ENCODE measurements at regions not wholly inside any gene's neighbourhood (a gene's known extent, or its start where the extent isn't known, plus 50 kb on each side); places are given as distances from the start of the nearest gene placed in this dataset.

DNA sequence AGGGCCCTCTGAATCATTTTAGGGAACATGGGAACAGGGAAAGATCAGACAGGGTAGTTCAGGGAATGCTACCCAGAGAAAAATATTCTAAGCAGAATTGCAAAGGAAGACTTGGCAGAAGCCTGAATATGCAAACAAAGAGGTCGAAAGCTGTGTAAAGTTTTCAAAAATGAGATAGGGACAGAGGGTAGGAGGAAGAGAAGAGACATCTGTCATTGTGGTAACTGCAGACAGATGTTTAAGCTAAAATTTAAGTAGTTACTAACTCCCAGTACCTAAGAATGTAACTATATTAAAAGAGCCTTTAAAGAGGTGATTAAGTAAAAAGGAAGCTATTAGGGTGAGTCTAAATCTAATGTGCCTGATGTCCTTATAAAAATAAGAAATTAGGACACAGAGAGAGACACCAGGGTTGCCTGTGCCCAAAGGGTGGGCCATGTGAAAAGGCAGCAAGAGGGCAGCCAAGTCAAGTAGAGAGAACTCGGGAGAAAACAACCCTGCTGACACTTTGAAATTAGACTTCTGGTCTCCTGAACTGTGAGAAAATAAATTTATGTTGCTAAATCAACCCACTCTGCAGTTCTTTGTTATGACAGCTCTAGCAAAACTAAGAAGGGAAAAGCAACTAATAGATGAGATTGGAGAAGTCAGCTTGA lies 1647.4 kb upstream of the C9orf72 start:
- no peaks in the 10 kb centered on the region for H3K4me1 ChIP-seq (ENCODE audit: control insufficient read depth, insufficient read depth, low read depth, low read length)
- no peaks in the 10 kb centered on the region for H3K79me1 ChIP-seq (replicated peaks; ENCODE audit: low read length, poor library complexity, severe bottlenecking)
- 63% methylated on average over 1 of the region's 2 CpGs for WGBS
- H3K27ac ChIP-seq (ENCODE audit: low read length, poor library complexity, severe bottlenecking): no peak overlapping the region
- no peak overlapping the region for H2AFZ ChIP-seq (ENCODE audit: low read depth, low read length)
- H4K8ac ChIP-seq (ENCODE audit: low read length): peak overlapping the region; percentile 28
- no peak overlapping the region for H2BK15ac ChIP-seq (ENCODE audit: low read depth, poor library complexity, severe bottlenecking)
- no peak overlapping the region for H4K91ac ChIP-seq (ENCODE audit: low read length)
- no peak for DNase-seq
- no peak overlapping the region for H3K4ac ChIP-seq (ENCODE audit: low read depth in 1 of 2, low read length in 2 of 2)
- H3K14ac ChIP-seq (ENCODE audit: low read length in 2 of 2): no peak overlapping the region
- H3K4me3 ChIP-seq (ENCODE audit: insufficient read depth in 1 of 2, low read depth in 1 of 2, low read length in 2 of 2): no peak overlapping the region
- H3K18ac ChIP-seq (ENCODE audit: low read depth in 1 of 2, low read length in 2 of 2): no peak overlapping the region
- no peaks in the 10 kb centered on the region for H3K36me3 ChIP-seq (ENCODE audit: control insufficient read depth in 1 of 2, insufficient read depth in 2 of 2, low read depth in 1 of 2, low read length in 2 of 2)
- H3K4me2 ChIP-seq (ENCODE audit: low read length, poor library complexity, severe bottlenecking): no peak overlapping the region
- peaks cover 0 to 14% of the 10 kb centered on the region in 2 experiments for H3K27me3 ChIP-seq (ENCODE audit: control insufficient read depth in 1 of 2, insufficient read depth in 1 of 2, low read length in 2 of 2)
- H3K9ac ChIP-seq (ENCODE audit: low read length): no peak overlapping the region
- no peaks in the 10 kb centered on the region for H3K9me3 ChIP-seq (ENCODE audit: control insufficient read depth, low read length)
- H2BK12ac ChIP-seq (ENCODE audit: low read length in 2 of 2): no peak overlapping the region
- peak overlapping the region; percentile 19 for H2BK120ac ChIP-seq (ENCODE audit: low read depth, low read length)
- H2BK5ac ChIP-seq (ENCODE audit: low read depth, low read length, poor library complexity, severe bottlenecking): no peak overlapping the region
- H3K23ac ChIP-seq (ENCODE audit: low read length in 2 of 2): no peak overlapping the region
- H2AK5ac ChIP-seq (ENCODE audit: low read length, severe bottlenecking): no peak overlapping the region

DNA sequence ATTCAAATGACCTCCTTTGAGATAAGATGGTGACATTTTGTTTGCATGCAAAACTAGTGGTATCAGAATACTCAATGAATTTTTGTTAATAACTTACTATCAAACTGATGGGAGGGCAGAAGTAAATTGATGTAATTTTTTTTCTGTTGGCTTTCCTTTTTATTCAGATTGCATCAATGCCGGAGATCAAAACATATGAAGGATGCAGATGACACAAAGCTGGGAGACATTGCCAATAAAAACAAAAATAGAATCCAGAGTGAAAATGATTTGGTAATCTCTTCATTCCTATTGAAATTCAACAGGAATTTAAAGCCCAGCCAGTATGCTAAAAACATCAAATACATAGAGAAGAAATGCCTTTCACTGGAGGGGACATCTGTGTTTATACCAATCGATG lies 1655.3 kb upstream of the C9orf72 start:
- H3K79me1 ChIP-seq (replicated peaks; ENCODE audit: low read length, poor library complexity, severe bottlenecking): no peaks in the 10 kb centered on the region
- no peak overlapping the region for H3K18ac ChIP-seq (ENCODE audit: low read depth in 1 of 2, low read length in 2 of 2)
- H3K9ac ChIP-seq (ENCODE audit: low read length): no peak overlapping the region
- no peak overlapping the region for H3K4me3 ChIP-seq (ENCODE audit: insufficient read depth in 1 of 2, low read depth in 1 of 2, low read length in 2 of 2)
- H2AFZ ChIP-seq (ENCODE audit: low read depth, low read length): no peak overlapping the region
- H3K27ac ChIP-seq (ENCODE audit: low read length, poor library complexity, severe bottlenecking): no peak overlapping the region
- H2BK12ac ChIP-seq (ENCODE audit: low read length in 2 of 2): no peak overlapping the region
- DNase-seq: no peak
- H4K8ac ChIP-seq (ENCODE audit: low read length): no peak overlapping the region
- H3K4ac ChIP-seq (ENCODE audit: low read depth in 1 of 2, low read length in 2 of 2): no peak overlapping the region
- no peak overlapping the region for H2BK5ac ChIP-seq (ENCODE audit: low read depth, low read length, poor library complexity, severe bottlenecking)
- H3K9me3 ChIP-seq (ENCODE audit: control insufficient read depth, low read length): no peaks in the 10 kb centered on the region
- no peak overlapping the region for H2BK15ac ChIP-seq (ENCODE audit: low read depth, poor library complexity, severe bottlenecking)
- H4K91ac ChIP-seq (ENCODE audit: low read length): no peak overlapping the region
- no peak overlapping the region for H2BK120ac ChIP-seq (ENCODE audit: low read depth, low read length)
- 100% methylated on average over 1 of the region's 2 CpGs for WGBS
- no peaks in the 10 kb centered on the region for H3K4me1 ChIP-seq (ENCODE audit: control insufficient read depth, insufficient read depth, low read depth, low read length)
- H3K4me2 ChIP-seq (ENCODE audit: low read length, poor library complexity, severe bottlenecking): no peak overlapping the region
- no peaks in the 10 kb centered on the region for H3K27me3 ChIP-seq (ENCODE audit: control insufficient read depth in 1 of 2, insufficient read depth in 1 of 2, low read length in 2 of 2)
- no peak overlapping the region for H3K23ac ChIP-seq (ENCODE audit: low read length in 2 of 2)
- no peaks in the 10 kb centered on the region for H3K36me3 ChIP-seq (ENCODE audit: control insufficient read depth in 1 of 2, insufficient read depth in 2 of 2, low read depth in 1 of 2, low read length in 2 of 2)
- H3K14ac ChIP-seq (ENCODE audit: low read length in 2 of 2): no peak overlapping the region
- H2AK5ac ChIP-seq (ENCODE audit: low read length, severe bottlenecking): no peak overlapping the region

DNA sequence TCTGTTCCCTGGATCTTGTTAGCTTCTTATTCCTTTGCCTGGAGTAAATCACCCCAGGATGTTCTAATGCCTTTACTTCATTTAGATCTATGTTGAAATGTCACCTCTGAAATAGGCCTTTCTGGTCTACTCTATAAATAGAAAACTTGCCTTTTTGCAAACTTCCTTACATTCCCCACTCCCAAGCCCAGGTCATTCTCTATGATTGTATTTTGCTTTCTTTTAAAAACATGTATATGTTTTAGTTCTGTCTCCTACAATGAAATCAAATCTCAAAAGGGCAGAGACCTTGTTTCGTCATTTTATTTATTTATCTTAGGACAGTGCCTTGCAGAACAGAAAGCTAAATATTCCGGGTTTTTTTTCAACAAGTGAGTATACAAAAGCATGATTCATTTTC lies 1657.7 kb upstream of the C9orf72 start:
- Histone ChIP-seq H3K4me1 (ENCODE audit: control insufficient read depth, insufficient read depth, low read depth, low read length) (no peaks in the 10 kb centered on the region), H3K36me3 (ENCODE audit: control insufficient read depth in 1 of 2, insufficient read depth in 2 of 2, low read depth in 1 of 2, low read length in 2 of 2) (no peaks in the 10 kb centered on the region), H3K23ac (ENCODE audit: low read length in 2 of 2) (no peak overlapping the region), H2BK120ac (ENCODE audit: low read depth, low read length) (no peak overlapping the region), H2AK5ac (ENCODE audit: low read length, severe bottlenecking) (no peak overlapping the region), H3K4me3 (ENCODE audit: insufficient read depth in 1 of 2, low read depth in 1 of 2, low read length in 2 of 2) (no peak overlapping the region), H3K79me1 (replicated peaks; ENCODE audit: low read length, poor library complexity, severe bottlenecking) (no peaks in the 10 kb centered on the region), H3K9ac (ENCODE audit: low read length) (no peak overlapping the region), H2BK15ac (ENCODE audit: low read depth, poor library complexity, severe bottlenecking) (no peak overlapping the region), H4K8ac (ENCODE audit: low read length) (no peak overlapping the region), H3K27ac (ENCODE audit: low read length, poor library complexity, severe bottlenecking) (no peak overlapping the region), H3K18ac (ENCODE audit: low read depth in 1 of 2, low read length in 2 of 2) (no peak overlapping the region), H3K14ac (ENCODE audit: low read length in 2 of 2) (no peak overlapping the region), H2BK12ac (ENCODE audit: low read length in 2 of 2) (no peak overlapping the region), H4K91ac (ENCODE audit: low read length) (no peak overlapping the region), H3K9me3 (ENCODE audit: control insufficient read depth, low read length) (no peaks in the 10 kb centered on the region), H3K27me3 (ENCODE audit: control insufficient read depth in 1 of 2, insufficient read depth in 1 of 2, low read length in 2 of 2) (no peaks in the 10 kb centered on the region), H2AFZ (ENCODE audit: low read depth, low read length) (no peak overlapping the region), H3K4ac (ENCODE audit: low read depth in 1 of 2, low read length in 2 of 2) (no peak overlapping the region), H2BK5ac (ENCODE audit: low read depth, low read length, poor library complexity, severe bottlenecking) (no peak overlapping the region), H3K4me2 (ENCODE audit: low read length, poor library complexity, severe bottlenecking) (no peak overlapping the region)
- WGBS: no CpG with 5 or more reads among the region's 2 CpGs
- peak; percentile 60 for DNase-seq

DNA sequence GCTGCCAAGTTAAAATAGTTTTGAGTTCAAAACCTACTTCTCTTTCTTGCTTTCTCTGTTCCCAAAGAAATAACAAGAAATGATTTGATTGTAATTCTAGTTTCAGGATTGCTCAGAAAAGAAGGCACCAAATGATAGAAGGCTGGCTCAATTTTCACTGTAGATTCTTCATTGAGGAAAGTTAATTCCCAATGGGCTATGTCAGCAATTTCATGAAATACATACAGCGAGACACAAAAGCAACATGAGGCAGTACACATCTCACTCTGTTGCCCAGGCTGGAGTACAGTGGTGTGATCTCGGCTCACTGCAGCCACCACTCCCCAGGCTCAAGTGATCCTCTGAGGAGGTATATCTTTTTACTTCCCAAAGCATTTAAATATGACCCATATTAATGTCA lies 1659.9 kb upstream of the C9orf72 start:
- Histone ChIP-seq H2BK12ac (ENCODE audit: low read length in 2 of 2) (no peak overlapping the region), H2BK15ac (ENCODE audit: low read depth, poor library complexity, severe bottlenecking) (no peak overlapping the region), H3K9me3 (ENCODE audit: control insufficient read depth, low read length) (no peaks in the 10 kb centered on the region), H3K4me1 (ENCODE audit: control insufficient read depth, insufficient read depth, low read depth, low read length) (no peaks in the 10 kb centered on the region), H3K36me3 (ENCODE audit: control insufficient read depth in 1 of 2, insufficient read depth in 2 of 2, low read depth in 1 of 2, low read length in 2 of 2) (no peaks in the 10 kb centered on the region), H3K79me1 (replicated peaks; ENCODE audit: low read length, poor library complexity, severe bottlenecking) (no peaks in the 10 kb centered on the region), H2BK120ac (ENCODE audit: low read depth, low read length) (no peak overlapping the region), H3K14ac (ENCODE audit: low read length in 2 of 2) (no peak overlapping the region), H3K23ac (ENCODE audit: low read length in 2 of 2) (no peak overlapping the region), H3K4ac (ENCODE audit: low read depth in 1 of 2, low read length in 2 of 2) (no peak overlapping the region), H4K8ac (ENCODE audit: low read length) (no peak overlapping the region), H2AK5ac (ENCODE audit: low read length, severe bottlenecking) (no peak overlapping the region), H3K4me2 (ENCODE audit: low read length, poor library complexity, severe bottlenecking) (no peak overlapping the region), H3K4me3 (ENCODE audit: insufficient read depth in 1 of 2, low read depth in 1 of 2, low read length in 2 of 2) (no peak overlapping the region), H4K91ac (ENCODE audit: low read length) (no peak overlapping the region), H2AFZ (ENCODE audit: low read depth, low read length) (no peak overlapping the region), H3K18ac (ENCODE audit: low read depth in 1 of 2, low read length in 2 of 2) (no peak overlapping the region), H2BK5ac (ENCODE audit: low read depth, low read length, poor library complexity, severe bottlenecking) (no peak overlapping the region), H3K27ac (ENCODE audit: low read length, poor library complexity, severe bottlenecking) (no peak overlapping the region), H3K27me3 (ENCODE audit: control insufficient read depth in 1 of 2, insufficient read depth in 1 of 2, low read length in 2 of 2) (no peaks in the 10 kb centered on the region), H3K9ac (ENCODE audit: low read length) (no peak overlapping the region)
- whole genome bisulfite sequencing: 100% methylated on average over 2 of the region's 2 CpGs
- no peak for DNase-seq
